Fibroblast of skin of left biceps (primary cell): ENCODE measurements at regions not wholly inside any gene's neighbourhood (a gene's known extent, or its start where the extent isn't known, plus 50 kb on each side); places are given as distances from the start of the nearest gene placed in this dataset.
"Not testable (repeated sequence)": the region's sequence is repeated elsewhere in the genome, so short reads cannot be mapped to it uniquely, and the experiment has no call there.

Experiments used
- DNase-seq, 2 experiments: peaks; one replicate each; pipeline ENCODE4 v3.0.0-alpha.2; 2013; ENCODE audit warnings: low read depth in 2 of 2

DNA sequence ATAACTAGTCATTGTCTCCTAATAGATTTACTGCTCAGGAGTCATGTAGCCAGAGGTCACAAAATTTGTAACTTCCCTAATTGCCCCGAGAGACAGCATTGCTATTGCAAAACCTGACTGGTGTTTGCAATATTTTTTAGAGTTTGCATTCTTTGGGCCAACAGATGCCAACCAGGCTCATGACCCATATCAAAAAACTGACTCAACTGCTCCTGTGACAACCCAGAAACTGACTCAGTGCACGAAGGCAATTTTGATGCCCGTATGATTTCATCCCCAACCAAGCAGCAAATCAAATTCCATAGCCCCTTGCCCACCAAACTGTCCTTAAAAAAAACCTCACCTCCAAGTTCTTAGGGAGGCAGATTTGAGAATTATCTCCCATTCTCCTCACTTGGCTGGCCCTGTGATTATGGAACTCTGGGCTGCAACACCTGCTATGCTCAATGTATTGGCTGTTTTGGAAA lies 951.3 kb downstream of the TSN start:
- DNase-seq = no peak

DNA sequence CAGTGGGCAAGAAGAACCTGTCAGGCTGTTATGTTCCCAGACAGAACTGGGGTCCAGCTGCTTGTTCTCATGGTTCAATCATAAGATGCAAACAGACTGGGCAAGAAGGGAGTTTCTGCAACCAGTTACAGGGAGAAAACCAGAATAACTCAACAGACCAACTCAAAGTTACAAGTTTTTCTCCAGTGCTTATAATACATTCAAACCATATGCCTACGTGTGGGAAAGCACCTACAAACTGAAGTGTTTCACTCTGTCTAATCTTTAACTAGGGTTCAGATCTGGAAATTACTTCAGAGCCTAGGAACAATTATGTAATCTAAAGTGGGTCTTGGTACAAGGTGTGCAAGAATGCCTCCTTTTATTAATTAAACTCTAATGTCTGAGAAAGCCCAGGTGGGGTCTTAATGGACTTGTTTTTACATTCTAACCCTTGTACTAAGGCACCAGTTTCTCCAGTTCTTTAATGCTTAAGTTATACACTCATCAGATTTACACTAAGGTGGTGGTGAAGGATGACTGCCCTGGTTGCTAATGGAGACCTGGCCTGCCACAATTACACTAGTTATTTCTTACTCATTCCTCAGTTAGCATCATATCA lies 951.9 kb downstream of the TSN start:
- no peak for DNase-seq

DNA sequence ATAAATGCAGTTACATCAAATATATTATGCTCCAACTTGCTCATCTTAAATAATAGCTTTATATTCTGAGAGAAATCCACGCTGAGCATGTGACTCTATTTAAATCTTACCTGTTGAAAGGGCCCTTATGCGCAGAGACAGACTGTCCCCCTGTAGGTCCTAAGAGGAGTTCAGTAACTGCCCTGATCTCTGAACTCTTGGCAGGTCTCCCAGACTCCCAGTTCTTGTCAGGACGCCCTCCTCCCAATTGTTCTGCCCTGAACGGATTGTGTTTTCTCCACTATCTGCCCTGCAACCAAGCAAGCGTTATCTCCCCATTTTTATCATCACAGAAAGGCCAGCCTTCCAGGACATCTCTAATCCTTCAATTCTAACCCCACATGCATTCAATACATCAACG lies 954.6 kb downstream of the TSN start:
- DNase-seq = no peak

DNA sequence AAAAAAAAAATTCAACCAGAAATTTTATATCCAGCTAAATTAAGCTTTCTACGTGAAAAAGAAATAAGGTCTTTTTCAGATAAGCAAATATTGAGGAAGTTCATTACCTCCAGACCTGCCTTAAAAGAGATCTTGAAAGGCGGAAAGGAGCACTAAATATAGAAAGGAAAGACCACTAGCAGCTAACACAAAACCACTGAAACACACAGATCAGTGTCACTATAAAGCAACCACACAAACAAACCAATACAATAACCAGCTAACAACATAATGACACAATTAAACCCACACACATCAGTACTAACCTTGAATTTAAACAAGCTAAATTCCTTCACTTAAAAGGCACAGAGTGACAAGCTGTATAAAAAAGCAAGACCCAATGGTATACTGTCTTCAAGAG lies 958.3 kb downstream of the TSN start:
- no peak for DNase-seq

DNA sequence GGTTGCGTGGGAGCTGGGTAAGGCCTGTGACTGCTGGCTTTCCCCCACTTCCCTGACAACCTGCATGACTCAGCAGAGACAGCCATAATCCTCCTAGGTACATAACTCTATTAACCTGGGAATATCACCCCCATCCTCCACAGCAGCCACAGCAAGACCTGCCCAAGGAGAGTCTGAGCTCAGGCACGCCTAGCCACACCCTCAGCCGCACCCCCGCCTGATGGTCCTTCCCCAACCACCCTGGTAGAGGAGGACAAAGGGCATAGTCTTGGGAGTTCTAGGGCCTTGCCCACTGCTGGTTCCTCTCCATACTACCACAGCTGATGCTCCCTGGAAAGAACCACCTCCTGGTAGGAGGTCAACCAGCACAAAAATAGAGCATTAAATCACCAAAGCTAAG lies 965.4 kb downstream of the TSN start:
- DNase-seq = not testable (repeated sequence)

DNA sequence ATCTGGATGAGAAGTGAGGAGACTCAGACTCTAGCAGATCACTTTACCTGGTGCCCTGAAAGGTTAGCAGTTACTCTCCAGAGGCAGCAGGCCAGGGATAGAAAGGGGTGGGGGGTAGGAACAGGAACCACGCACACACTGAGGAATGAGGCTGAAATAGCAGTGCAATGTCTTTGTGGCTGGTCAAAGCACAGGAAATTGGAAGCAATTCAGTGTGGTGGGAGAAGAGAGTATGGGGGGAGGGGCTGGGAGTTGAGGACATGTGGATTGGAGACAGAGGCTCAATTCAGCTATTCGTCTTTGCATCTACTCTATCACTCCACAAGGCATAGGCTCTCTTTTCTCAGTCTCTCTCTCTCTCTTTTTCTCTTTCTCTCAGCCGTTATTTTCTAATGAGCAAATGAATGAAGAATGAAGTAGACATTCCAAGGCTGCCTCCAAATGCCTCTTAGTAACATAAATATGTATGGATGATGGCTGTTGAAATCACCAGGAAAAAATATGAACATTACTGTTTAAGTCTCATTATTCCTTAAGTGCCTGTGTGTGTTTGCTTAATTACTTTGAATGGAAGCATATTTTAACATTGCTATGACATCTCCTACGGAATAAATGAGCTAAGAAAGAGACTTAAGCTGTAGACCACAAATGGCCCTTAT lies 979.4 kb downstream of the TSN start:
- peak; percentile 70 to 74 for DNase-seq

DNA sequence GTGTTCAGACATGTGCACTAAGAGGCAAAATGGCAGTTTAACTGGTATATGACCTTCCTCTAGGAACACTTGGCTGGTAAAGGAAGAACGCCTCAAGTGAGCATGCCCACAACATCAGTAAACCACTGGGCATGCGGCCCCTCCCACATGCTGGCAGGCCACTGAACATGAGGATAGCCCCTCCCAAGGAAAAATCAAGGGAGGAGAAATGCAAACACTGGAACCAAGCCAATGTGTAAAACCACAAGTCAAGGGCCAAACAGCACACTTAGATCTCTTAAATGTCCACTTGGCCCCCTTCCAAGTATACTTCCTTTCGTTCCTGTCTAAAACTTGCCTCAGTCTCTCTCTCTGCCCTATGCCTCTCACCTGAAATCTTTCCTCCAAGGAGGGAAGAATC lies 980.8 kb downstream of the TSN start:
- no peak for DNase-seq

DNA sequence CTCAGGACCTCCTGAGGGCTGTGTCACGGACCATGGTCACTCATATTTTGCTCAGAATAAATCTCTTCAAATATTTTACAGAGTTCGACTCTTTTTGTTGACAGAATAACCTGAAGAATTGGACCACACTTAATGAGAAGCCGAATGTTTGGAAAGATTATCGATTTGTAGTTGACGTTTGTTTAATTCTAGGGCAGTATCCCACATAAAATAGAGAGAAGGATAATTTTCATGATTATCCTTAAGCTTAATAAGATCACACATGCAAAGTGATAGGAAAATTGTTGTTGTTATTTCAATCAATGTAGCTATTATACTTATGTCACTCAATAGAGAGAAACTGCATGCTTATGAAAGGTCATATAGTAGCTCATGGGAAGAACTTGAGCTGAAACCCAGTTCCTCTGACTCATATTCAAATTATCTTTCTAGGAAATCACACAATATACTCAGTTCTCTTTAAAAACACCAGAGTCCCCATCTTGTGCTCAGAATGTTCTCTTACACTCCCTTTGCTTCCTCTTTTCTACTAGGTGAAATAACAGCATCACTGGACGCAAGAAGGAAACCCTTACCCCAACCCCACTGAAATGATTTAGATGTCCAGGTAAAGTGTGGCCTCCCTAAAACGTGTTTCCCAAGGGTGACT lies 982.1 kb downstream of the TSN start:
- no peak for DNase-seq

DNA sequence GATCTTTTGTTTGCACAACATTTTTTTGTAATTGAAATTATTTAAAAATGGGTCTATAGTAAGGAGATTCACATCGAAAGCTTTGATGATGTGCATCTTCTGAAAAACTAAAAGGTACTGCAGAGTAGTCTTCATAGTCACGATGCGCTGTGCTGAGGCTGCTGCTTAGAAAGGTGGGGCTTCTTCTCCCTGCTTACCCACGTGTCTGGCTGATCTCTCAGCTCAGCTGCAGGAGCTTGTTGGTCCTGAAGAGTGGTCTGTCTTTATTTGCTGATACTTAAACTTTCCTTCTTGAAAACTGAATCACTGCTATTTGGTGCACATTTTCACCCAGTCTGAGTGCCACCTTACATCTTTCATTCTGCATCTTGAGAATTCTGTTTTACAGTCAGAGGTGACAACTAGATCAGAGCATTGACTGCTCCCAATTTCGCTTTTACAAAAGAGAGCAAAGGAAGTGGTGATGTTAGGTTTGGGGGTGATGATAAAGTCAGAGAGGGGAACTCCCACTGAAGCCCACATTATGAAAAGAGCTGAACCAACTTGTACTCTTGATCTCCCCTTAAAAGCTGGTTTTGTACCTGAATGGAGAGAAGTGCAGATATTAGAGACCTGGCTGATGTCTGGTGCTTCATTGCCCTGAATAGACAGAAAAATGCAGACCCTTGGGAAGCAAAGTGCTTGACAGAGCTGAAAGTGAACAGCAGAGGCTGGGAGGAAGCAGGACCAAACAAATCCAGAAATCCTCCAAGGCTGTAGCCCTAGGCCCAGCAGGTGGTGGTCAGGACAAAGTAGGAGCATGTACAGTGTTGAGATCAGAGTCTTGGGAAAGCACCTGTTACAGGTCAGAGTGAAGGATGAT lies 984.5 kb downstream of the TSN start:
- no peak for DNase-seq

DNA sequence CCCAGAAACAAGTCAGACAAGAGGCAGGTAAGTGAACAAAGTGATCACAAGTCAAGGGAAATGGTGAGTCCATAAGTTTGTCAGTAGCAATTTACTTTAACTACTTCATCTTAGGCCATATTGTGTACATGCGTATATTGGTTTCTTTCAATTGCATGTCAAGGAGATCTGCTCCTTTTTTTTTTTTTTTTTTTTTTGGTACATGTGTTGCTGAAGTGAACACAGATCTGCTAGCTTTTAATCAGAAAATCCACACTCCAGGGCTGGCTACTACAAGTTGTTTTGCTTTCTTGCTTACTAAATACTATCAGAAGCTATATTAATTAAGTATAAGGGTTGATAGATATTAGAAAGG lies 985.1 kb downstream of the TSN start:
- no peak for DNase-seq

DNA sequence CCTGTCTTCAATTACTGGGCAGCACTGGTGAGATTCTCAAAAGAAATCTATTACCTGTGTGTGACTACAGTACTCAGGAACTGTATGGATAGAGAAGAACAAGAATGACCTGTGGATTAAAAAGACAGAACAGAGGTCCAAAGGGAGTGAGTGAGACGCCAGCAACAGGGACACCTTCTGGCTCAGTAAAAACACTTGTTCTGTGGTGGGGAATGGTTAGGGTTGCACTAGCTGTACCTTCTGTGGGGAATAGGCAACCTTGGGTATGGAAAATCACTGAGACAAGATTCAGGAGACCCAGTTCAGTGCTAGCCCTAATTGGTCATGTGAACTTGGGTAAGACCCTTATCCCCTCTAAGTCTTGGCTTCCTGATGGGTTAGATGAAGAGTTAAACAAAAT lies 986.0 kb downstream of the TSN start:
- DNase-seq = no peak

DNA sequence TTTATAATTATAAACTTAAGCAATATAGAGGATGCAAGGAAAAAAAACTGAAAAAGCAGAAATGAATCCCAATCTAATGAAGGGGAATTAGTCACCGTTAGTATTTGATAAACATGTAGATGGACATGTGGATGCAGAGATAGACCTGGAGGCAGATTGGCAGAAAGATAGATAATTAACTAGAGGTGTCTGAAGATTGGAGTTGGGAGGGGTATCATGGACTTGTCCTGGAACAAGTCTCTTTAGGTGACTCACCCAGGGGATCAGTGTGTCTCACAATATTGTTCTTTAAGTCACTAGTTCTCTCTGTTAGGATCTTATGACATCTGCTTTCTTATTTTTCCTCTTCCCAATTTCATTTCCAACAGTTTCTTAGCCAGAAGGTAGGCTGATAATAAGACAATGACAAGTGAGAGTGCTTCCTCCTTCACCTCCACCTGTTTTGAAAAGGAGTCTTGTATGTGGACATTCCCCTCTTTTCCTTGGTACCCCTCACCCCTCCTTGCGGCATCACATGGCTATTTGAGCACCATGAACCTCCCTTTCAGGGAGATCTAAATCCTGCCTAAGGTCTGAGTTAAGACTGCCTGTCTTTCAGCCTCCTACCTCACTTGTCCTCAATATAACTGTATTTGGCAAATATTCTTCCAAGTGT lies 987.7 kb downstream of the TSN start:
- DNase-seq = no peak

DNA sequence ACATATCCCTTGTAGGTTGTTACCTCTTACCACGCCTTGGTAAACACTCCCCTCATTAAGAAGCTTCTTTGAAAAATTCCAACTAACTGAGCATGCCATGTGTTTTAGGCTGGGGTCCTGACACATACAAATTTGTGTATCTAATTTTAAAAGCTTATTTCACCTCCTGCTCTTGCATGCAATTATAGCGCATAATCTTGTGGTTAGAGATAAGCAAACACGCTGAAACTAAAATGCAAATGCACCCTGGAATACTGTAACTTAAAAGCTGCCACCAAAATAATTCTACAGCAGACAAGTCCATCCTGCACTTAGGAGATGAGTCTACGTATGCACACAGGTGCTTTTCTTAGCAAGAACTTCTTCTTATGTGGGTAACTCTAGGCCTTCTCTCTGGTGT lies 990.2 kb downstream of the TSN start:
- no peak for DNase-seq

DNA sequence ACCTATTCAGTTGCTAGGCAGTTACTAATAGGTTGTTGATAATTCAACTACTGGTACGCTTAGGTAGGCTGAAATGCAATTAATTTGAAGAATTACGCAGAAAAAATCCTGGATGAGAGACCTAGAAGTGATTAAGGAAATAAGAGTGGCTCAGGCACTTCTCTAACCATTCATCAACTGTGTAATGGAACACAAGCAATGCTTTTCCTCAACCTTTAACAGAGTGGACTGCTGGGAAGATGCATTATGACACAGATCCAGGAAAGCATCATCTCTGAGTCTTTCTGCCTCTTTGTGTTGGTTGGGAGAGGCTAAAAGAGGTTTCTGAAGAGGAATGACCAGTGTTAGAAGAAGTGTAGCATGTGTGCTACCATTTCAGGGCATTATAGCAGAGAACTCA lies 992.2 kb downstream of the TSN start:
- no peak for DNase-seq

DNA sequence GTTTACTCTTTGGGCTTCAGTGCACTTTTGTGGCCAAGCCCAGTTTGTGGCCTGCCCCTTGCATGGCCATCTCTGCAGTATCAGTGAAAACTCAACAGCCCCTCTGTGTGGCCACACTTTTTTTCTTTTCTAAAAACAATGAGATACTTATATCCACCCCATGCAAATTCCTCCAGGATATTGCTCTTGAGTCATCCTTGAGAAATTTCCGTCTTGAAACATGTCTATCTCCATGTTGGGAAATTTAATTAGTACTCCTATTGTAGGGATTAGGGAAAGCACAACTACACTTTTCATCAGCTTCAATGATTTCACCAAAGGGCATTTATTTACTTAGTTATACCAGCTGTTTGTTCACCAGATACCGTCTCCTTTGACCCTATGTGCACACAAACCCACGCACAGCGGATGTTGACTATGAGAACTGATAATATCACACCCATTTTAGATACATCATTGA lies 993.1 kb downstream of the TSN start:
- DNase-seq = peak; percentile 26 to 34

DNA sequence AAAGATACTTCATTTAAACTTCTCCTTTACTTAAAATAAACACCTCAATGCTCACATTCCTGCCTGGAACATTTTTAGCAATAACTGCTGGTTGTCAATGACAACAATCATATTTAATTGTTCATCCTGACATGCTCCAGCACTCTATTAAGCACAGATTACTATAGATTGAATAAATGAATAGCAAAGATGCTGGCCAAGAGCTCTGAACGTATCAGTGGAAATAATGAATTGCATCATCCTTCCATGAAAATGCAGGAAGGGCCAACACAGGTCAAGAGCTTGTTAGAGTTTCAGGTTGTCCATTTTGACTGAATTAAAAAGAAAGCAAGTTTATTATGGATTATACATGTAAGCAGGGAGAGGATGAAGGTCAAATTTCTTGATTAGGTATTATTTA lies 994.0 kb downstream of the TSN start:
- DNase-seq = no peak

DNA sequence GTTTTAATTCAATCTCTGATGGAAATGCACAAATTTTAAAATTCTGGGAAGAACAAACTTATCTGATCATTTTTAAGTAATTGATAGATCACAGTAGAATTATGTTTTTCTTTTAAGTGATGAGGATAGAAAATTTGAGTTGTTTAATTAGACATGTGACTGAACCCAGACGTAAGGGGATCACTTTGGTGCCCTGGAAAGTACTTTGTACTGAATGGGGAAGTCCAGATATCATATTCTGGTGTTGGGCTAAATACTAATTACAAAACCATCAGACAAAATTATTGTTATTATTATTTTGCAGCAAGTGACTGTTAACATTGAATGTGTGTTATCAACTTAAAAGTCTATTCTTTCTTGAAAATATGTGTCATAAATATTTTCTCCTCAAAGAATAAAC lies 994.6 kb downstream of the TSN start:
- DNase-seq = no peak

DNA sequence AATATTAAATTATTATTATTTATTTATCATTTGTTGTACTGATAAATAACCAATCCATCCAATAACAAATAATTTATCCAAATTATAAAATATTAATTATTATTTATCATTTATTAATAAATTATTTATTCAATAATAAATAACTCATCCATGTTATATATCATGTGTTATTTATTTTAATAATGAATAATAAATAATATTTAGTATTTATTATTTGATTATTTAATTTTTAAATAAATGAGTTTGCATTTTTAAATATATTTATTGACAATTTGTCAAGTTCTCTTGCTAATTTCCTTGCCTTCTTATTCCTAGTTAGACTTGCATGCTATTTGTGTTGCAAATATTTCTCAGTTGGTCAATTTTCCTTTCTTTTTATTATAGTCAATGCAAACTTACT lies 995.4 kb downstream of the TSN start:
- no peak for DNase-seq

DNA sequence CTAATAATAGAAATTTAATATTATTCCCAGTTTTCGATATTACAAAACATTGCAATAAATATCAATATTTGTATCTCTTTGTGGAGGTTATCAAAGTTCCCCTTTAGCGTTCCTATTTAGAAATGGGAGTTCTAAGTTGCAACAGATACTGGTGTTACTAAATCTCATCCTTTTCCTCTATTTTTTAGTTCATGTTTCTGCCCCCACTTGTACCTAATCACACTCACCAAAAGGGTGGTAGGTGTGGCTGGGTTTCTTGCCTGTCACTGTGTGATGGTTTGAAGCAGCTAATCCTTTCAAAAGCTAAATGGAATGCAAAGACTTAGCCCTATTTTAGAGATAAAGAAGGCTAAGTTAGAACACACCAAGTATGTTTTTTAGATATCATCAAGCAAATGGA lies 997.9 kb downstream of the TSN start:
- DNase-seq = no peak

DNA sequence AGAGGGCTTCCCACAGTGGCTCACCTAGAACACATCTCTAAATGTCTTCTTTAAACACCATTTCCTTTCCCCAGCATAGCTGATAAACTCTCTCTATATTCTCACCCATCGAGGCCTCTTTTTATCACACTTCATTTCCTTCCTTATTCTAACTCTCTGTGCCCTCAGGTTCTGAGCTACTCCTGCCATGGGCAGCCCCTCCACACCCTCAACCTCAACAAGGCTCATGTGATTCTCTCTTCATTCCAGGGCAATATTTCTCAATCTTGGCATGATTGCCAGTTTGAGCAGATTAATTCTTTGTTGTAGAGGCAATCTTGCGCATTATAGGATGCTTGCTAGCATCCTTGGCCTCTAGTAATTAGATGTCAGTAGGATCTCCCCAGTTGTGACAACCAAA lies 999.1 kb downstream of the TSN start:
- DNase-seq = no peak

DNA sequence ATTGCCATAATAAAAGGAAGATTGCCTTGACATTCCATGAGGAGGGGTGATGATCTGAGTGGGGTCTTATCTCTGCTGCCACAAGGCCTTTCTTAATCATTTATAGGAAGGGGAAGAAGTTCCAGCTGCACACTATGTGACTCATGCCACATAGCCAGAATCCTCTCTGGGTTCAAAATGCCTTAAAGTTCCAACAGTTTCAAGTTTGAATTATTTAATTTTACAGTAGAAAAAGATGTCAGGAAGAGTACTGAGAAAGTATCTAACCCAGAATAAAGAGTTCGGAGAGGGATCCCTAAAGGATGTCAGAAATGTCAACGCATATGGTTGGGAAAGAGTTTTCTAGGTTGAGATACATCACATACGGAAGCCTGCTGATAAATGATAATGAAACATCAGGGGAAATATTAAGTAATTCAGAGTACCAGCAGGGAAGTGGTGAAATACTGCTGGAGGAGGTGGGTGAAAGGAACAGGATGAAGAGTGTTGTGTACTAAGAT lies 999.9 kb downstream of the TSN start:
- no peak for DNase-seq

DNA sequence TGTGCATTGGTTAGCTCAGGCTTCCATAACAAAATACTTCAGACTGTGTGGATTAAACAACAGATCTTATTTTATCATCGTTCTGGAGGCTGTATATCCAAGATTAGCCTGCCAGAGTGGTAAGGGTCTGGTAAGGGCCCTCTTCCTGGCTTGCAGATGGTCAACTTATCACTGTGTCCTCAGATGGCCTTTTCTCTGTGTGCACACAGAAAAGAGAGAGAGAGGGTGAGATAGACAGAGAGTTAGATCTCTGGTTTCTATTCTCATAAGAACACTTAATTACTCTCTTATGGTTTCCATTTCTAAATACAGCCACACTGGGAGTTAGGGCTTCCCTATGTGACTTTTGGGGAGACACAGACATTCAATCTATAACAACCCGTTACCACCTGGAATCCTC lies 1003.5 kb downstream of the TSN start:
- no peak for DNase-seq
